T-helper 2 cell (primary cell): ENCODE measurements at regions not wholly inside any gene's neighbourhood (a gene's known extent, or its start where the extent isn't known, plus 50 kb on each side); places are given as distances from the start of the nearest gene placed in this dataset.
"Not testable (repeated sequence)": the region's sequence is repeated elsewhere in the genome, so short reads cannot be mapped to it uniquely, and the experiment has no call there.

Experiments
- DNase-seq, 5 experiments: peaks; one replicate each; pipeline versions ENCODE4 v3.0.0 to v3.0.0-alpha.2; 2012 to 2022

DNA sequence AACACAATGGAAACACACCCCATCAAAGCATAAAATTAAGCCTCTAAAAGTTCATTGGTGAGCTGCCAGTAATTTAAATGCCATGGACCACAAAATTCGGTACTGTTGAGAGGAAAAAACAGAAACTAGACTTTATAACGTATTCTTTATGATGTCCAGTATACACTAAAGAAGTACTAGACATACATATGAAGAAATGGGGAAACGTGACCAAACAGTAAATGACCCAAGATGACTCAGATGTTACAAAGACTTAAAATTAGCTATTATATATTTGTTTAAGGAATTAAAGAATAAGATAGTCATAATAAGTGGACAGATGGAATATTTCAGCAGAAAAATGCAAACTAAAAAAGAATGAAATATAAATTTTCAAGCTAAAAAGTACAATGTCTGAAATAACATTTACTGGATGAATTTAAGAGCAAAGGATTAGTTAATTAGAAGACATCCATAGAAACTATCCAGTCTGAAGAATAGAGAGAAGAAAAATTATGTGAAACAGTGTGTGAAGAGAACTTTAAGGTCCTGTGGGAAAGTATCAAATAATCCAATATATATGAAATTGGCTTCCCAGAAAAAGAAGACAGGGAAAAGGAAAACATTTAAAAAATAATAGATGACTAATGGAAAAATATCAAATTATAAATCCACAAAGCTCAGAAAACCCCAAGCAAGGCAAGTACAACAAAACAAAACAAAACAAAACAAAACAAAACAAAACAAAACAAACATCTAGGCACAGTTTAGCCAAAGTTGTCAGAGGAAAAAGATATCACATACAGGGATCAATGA, 69.4 kb downstream of the SAMD9 start:
- no peak for DNase-seq

DNA sequence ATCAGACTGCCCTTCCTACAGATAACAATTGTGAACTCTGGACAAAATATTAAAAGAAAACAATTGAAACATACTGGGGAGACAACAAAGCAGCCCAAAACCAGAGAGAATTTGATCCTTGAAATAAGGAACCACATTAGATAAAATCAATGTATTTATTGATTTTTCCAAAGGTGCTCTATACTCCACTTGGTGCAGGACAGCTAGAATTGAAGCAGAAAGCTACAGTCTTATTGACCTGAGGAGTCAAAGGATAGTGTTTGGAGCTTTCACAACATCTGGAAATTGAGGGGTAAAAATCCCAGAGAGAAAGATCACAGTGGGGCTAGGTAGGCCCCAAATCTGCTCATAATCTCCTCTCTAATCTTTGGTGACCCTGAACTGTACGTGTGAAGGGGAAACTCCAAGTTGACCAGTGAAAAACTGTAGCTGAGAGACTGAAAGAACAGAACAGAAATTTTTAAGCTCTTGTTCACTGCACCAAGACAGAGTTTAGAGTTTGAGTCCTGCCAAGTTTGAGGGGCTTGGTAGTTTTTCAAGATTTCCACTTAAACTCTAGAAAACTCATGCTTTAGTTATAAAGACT, 70.2 kb downstream of the SAMD9 start:
- no peak for DNase-seq

DNA sequence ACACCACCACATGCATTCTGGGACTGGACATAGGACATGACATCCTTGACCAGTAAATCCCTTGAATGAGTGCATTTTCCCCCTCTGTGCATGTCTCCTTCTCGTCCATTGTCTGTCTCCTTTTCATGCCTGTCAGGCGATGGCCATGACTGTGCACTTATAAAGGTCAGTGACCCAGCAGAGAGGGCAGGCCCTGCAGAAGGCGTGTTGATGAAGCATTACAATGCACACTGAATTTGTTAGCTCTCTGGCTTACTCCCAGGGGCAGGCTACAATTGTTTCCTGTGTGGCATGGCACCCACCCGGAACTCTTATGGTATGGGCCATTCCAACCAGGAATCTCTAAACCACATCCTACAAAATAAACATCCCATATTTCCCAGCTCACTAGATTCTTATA, 71.1 kb downstream of the SAMD9 start:
- DNase-seq: no peak

DNA sequence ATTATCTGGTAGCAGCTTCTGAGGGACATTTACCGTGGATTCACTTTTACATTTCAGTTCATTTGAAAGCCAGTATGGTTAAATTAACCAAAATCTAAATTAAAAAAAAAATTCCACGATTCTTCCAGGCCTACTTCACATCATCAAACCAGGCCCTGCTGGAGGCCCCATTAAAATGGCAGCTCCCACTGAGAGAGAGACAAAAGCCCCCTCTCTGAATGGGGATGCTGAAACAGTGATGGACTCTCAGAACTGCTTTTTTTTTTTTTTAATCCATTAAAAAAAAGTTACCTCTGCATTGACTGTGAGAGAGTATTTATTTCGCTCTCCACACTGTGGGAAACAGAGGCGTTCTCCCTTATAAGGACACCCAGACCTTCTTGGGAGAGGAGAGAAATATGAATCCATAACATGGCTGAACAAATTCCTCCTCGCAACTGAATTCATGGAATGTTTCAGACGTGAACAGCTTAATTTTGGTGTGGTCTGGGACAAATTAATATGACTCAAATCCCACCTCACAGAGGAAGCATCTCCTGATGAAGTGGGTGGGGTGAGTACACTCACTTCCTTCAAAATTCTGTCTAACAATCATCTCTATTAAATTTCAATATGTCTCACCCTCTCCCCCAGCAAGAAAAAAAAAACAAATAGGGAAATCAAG, 73.5 kb downstream of the SAMD9 start:
- DNase-seq: no peak

DNA sequence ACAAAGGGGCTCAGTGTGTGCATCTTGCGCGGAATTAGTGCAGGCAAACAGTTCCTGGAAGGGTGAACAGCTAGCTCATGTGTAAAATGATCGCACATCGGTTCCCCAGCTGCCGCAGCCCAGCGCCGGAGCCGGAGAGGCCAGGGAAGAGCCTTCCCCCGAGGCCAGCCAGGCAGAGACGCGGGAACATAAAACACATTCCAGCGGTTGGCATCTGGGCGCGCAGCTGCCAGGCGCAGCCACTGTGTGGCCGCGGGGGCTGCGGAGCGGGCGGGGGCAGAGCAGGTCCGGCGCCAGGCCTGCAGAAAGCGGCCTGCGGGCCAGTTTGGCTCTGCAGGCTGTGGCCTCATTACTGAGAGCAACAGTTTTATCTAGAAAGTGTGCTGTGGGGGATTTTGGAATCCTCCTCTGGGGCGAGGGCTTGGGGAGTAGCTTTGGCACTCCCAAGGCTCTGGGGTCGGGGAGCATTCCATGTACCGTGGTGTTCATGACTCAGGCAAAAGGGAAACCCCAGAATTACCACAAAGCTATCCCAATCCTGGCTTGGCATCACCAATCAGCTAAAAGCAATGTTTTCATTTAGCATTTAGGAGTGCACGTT, 74.3 kb downstream of the SAMD9 start:
- no peak for DNase-seq

DNA sequence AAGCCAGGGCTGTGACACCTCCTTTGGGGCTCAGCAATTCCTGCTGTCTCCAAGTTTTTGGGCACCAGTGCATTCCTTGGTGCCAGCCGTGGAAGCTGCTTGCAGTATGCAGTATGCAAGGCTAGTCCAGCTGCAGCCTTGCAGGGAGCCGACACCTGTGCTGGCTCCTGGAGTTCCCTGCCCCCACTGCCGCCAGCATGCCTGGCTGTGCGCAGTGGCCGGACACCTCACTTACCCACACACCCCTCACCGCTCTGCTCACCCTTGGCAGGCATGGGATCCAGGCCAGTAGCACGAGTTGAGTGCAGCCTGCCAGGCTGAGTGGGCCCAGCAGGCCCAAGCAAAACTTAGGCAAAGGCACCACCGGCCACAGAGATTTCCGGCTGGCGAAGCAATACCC, 77.4 kb downstream of the SAMD9 start:
- DNase-seq: no peak

DNA sequence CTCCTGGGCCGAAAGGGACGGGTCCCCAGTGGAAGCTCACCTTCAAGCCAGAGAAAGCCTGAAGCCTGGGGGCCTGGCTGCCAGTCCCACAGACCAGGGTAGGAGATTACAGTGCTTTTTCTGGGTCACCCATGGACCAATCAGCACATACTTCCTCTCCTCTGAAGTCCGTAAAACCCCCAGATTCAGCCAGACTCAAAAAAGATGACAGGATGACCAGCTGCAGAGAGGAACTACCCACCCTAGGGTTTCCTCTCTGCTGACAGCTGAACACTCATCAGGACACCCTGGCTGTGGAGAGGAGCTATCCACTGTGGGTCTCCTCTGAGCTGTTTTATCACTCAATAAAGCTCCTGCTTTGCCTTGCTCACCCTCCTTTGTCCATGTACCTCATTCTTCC, 78.0 kb downstream of the SAMD9 start:
- DNase-seq: no peak

DNA sequence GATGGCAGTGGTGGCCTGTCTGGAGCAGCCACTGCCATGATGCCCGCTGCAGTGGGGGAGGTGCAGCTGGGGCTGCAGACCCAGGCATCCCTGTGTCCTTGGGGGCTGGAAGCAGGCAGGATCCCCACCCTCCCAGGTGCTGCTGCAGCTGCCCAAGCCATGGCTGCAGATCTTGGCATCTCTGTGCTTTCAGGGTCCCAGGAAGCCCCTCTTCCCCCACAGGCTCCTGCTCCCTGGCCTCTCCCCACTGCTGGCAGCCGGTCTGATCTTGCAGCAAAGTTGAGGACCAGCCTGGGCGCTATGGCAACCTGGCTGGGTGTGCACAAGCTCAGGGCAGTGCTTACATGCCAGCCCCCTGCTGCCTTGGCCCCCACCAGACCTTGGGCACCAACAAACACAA, 78.5 kb downstream of the SAMD9 start:
- no peak for DNase-seq

DNA sequence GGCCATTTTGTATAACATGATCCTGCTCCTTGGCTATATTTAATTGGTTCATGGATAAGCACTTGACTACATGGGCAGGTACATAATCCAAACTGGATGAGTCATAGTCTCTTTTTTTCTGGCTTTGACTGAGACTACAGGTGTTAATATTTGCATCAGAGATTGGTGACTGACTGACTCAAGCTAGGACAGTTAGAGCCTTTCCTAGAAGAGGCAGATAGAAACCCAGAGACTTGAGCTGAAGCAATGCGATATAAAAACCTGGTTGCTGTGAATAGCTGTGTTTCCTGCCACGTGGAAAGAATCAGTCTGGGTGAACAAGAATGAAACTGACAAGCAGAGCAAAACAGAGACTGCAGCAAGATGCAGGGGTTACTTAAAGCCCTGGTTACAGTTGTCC, 81.0 kb downstream of the SAMD9 start:
- peak in 1 of 5 experiments; percentile 91 for DNase-seq

DNA sequence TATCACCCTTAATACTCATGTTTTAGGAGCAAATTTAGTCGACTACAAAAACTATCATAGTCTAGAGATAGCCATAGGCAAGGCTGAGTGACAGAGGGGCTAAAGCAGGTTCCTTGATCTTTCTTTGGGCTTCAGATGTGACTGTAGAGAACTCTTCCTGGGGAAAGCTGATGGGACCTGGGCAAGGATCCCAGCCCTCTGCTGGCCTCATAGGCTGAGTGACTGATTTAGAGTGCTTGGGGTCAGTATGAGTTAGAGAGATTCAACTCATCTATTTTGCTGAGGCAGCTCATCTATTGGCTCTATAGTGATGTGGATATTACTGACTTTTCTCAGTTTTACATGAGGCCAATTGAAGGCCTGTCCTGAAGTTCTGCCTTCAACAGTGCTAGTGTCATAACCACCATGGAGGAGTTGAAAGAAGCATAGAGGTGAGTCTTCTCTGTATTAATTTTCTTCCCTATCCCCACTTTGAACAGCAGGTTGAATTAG, 81.6 kb downstream of the SAMD9 start:
- no peak for DNase-seq

DNA sequence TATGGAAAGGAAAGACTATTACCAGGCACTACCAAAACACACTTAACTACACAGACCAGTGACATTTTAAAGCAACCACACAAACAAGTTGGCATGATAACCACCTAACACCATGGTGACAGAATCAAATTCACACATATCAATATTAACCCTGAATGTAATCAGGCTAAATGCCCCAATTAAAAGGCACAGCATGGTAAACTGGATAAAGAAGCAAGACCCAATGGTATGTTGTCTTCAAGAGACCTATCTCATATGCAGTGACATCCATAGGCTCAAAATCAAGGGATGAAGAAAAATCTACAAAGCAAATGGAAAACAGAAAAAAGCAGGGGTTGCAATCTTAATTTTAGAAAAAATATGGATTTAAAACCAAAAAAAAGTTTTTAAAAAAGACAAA, 86.0 kb downstream of the SAMD9 start:
- DNase-seq: no peak

DNA sequence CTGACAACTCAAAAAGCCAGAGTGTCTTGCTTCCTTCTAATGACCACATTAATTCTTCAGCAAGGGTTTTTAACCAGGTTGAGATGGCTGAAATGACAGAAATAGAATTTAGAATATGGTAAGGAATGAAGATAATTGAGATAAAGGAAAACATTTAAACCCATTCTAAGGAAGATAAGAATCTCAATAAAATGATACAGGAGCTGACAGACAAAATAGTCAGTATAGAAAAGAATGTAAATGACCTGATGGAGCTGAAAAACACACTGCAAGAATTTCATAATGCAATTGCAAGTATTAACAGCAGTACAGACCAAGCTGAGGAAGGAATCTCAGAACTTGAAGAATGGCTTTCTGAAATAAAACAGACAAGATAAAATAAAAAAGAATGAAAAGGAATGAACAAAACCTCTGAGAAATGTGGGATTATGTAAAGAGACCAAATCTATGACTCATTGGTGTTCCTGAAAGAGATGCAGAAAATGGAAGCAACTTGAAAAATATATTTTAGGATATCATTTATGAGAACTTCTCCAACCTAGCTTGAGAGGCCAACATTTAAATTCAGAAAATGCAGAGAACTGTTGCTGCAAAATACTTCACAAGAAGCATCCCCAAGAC, 87.1 kb downstream of the SAMD9 start:
- DNase-seq: no peak

DNA sequence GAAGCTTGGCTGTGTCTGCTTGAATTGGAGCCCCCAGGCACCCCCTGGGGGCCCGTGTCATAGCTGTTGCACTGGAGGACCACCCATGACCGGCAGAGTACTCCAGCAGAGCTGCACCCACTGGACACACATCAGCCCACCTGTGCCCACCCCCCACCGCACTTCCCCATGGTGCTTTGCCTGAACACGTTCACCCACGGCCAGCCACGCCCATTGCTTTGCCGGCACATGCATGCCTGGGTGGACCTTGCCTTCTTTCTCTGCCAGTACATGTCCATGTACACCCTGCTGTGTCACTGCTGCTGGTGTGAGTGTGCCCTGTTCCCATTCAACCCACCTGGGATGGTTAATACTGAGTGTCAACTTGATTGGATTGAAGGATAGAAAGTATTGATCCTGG, 88.7 kb downstream of the SAMD9 start:
- DNase-seq: no peak

DNA sequence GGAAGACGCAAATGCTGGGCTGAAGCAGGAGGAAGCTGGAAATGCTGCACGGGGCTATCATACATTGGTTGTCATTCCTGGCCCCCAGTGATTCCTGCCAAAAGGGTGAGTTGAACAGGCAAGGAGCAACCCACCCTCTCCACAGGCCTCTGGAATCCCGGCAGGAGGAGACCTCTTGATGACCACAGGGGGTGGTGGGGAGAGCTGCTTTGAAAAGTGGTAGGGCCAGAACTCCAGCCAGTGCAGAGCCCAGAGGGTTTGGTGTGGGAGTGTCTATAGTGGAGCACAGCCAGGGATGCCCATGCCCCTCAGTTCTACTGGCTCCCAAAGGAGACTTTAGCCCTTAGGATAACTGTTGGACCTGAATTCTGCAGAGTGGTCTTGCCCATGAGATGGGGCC, 89.2 kb downstream of the SAMD9 start:
- no peak for DNase-seq

DNA sequence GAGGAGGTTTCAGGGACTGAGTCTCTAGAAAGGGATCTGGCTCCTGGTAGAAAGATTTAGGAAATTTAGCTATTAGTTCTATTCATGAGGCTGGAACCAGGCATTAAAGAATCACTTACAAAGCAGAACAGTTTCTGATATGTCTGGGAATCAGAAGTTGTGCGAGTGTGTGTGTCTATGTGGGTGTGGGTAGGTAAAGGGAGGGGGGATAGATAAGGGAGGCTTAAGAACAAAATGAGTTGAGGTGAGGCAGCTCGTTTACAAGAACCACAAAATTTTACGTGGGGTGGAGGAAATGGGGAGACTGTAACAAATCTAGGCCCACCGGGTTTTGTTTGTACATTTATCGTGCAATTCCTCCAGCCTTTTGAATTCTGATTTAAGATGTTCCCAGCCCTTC, 90.7 kb downstream of the SAMD9 start:
- DNase-seq: no peak

DNA sequence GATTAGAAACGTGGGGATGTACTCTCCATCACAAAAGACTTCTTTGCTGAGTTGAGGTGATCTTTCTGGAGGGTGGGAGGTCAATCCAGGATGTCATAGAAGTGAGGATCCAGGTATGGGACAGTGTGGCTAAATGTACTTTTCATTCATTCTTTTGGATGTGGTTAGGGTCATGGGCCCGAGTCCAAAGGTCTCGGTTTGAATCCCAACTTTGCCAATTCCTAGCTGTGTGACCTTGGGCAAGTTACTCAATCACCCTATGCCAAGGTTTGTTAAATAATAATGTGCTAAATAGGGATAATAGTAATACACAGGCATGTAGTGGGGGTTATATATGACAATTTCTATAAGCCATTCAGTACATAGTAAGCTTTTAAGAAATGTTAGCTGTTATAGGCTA, 91.4 kb downstream of the SAMD9 start:
- no peak for DNase-seq

DNA sequence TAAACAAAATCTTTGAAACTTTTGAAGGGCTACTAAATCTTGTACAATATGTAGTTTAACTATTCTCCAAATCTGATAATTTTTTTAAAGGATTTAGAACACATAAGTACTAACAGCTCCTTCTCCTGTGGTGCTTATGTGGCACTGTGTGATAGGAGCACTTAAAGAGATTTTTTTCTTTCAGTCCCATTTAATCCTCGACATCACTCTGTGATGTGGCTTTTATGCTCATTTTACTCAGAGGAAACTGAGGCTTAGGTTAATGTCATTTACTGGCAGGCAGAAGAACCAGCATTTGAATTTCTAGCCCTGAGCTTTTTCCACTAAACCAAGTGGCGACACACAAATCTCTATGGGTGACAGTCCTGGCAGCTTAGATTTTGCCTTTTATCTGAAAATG, 92.4 kb downstream of the SAMD9 start:
- no peak for DNase-seq

DNA sequence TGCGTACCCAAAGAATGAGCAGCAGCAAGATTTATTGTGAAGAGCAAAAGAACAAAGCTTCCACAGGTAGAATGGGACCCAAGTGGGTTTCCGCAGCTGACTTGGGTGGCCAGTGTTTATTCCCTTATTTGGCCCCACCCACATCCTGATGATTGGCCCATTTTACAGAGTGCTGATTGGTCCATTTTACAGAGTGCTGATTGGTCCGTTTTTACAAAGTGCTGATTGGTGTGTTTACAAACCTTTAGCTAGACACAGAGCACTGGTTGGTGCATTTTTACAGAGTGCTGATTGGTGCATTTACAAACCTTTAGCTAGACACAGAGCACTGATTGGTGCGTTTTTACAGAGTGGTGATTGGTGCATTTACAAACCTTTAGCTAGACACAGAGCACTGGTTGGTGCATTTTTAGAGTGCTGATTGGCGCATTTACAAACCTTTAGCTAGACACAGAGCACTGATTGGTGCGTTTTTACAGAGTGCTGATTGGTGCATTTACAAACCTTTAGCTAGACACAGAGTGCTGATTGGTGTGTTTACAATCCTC, 94.8 kb downstream of the SAMD9 start:
- not testable (repeated sequence) for DNase-seq

DNA sequence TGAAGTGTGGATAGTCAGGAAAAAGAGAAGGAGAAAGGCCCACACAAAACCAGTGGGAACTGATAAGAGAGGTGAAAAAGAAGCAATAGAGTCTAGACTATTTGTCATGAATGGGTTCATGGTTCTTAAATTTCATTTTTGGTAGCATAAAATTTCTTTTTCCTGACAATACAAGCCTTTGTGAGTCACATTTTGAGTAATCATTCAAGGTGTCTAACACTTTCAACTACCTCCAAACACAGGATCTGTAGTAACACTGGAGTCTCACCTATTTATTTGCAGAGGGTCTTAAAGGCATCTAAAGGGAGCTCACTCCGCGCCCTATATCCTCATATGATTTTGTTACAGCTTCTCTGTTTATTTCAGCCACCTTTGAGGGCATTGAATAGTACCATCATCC, 96.0 kb downstream of the SAMD9 start:
- DNase-seq: no peak

DNA sequence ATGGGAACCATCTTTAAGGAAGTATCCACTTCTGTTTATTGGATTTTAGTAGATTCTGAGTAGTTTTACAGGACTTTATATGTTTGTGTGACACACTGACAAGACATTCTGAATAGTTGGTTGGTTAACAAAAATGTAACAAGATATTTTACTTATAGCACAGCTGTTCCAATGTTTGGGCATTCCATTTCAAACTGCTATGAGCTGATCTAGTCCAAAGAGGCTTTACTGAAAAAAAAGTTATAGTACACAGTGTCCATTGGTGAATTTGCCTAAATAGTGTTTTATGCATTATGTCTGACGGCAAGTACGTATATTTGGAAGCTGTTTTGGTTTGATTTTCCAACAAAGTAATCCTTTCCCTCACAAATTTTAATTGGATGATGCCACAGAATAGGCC, 99.1 kb downstream of the SAMD9 start:
- no peak for DNase-seq

DNA sequence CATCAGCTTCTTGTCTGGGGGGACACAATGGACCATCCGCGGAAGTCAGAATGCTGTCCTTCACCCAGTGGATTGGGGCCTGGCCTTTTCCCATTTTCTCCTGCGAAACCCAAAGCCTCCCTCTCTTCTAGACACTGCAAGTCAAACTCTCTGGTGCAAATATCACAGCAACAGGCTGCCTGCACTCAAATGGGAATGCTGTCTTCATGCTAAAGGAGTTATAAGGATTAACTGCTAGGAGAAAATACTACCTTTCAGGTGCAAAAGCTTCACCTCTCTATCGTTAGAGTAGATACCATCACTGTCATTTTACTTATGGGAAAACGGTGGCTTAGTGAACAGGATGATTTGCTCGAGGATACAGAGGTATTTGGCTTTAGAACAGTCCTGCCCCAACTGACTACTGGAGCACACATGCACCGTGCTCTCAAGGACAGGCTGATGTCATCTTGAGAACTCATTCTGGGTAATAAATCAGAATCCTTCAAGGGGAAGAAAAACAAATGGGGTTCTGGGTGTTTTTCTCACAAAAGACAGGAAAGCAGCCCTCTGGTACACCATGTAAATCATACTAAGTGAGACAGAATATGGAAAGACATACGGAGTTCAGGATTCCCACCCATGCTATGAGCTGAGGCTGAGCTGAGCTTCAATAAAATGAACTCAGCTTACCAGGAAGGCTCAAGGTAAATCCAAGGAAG, 100.9 kb downstream of the SAMD9 start:
- DNase-seq: no peak

DNA sequence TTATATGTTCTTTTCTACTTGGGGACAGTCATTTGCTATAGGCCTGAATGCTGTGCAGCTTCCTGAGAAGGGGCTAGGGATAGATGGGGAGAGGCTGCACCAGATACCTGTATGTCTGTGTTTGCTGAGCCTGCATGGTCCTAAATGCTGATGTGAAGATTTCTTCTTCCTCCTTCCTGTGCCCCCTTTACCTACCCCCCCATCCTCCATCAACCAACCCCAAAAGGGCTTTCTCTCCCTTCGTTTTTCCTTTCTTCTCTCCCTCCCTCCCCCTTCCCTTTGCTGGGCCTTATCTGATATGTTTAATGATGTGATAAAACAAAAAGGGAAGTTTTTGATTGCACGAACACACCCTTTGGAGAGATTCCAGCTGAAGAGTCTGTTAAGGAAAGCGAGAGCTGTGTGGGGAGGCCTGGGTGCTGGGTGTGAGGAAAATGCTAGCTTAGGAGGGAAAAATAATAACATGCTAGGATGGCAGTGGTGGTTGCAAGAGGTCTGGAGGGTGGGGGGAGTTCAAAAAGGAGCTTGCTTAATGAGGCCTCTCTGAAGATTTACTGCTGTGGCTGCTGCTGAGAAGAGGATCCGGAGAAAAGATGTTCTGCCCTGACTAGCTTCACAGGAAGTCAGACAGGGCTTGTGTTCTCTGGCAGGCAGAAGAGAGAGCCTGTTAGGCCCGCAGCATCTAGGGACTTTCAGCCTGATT, 101.8 kb downstream of the SAMD9 start:
- peak in 1 of 5 experiments; percentile 34 for DNase-seq
